H9 (cell line): ENCODE measurements at regions not wholly inside any gene's neighbourhood (a gene's known extent, or its start where the extent isn't known, plus 50 kb on each side); places are given as distances from the start of the nearest gene placed in this dataset.

Experiments
- DNase-seq: peaks from one replicate; pipeline ENCODE4 v3.0.0-alpha.2; 2017
- H2AFZ ChIP-seq: one replicate; pipeline ENCODE4 v1.6.1; 2013; ENCODE audit warnings: mild to moderate bottlenecking, low read length, control low read depth, moderate library complexity
- H2AK5ac ChIP-seq: 2 replicates; pipeline ENCODE4 v1.6.1; 2013; ENCODE audit warnings: low read length, control low read depth, mixed read lengths; ENCODE audit not compliant: insufficient read length
- H2BK120ac ChIP-seq: one replicate; pipeline ENCODE4 v1.6.1; 2013; ENCODE audit warnings: low read depth, mild to moderate bottlenecking, low read length, control low read depth, inconsistent platforms; ENCODE audit not compliant: poor library complexity, severe bottlenecking
- H2BK12ac ChIP-seq: 2 replicates; pipeline ENCODE4 v1.6.1; 2013; ENCODE audit warnings: low read length, control low read depth, mixed read lengths, low read depth; ENCODE audit not compliant: insufficient read length
- H2BK15ac ChIP-seq: 2 replicates; pipeline ENCODE4 v1.6.1; 2013; ENCODE audit warnings: low read depth, low read length, control low read depth
- H2BK20ac ChIP-seq: one replicate; pipeline ENCODE4 v1.6.1; 2013; ENCODE audit warnings: low read depth, mild to moderate bottlenecking, low read length, control low read depth, inconsistent platforms; ENCODE audit not compliant: poor library complexity, severe bottlenecking
- H2BK5ac ChIP-seq: 2 replicates; pipeline ENCODE4 v1.6.1; 2013; ENCODE audit warnings: low read length, control low read depth, mixed read lengths; ENCODE audit not compliant: insufficient read length
- H3K14ac ChIP-seq: 2 replicates; pipeline ENCODE4 v1.6.1; 2013; ENCODE audit warnings: low read length, control low read depth; ENCODE audit not compliant: insufficient read depth
- H3K18ac ChIP-seq: 2 replicates; pipeline ENCODE4 v1.6.1; 2013; ENCODE audit warnings: low read depth, mild to moderate bottlenecking, mixed read lengths, low read length, control low read depth; ENCODE audit not compliant: insufficient read length
- H3K23ac ChIP-seq: 2 replicates; pipeline ENCODE4 v1.6.1; 2013; ENCODE audit warnings: low read length, control low read depth, mixed read lengths, low read depth; ENCODE audit not compliant: insufficient read length
- H3K23me2 ChIP-seq: 2 replicates; pipeline ENCODE4 v1.6.1; 2013; ENCODE audit warnings: low read depth, mild to moderate bottlenecking, mixed read lengths, low read length, control low read depth; ENCODE audit not compliant: insufficient read length, poor library complexity, severe bottlenecking
- H3K27ac ChIP-seq: 2 replicates; pipeline ENCODE4 v1.5.1; 2013; ENCODE audit warnings: low read length, control low read depth, mixed read lengths, low read depth; ENCODE audit not compliant: insufficient read length
- H3K27me3 ChIP-seq: 2 replicates; pipeline ENCODE4 v1.6.1; 2013; ENCODE audit warnings: low read length, control low read depth, inconsistent platforms; ENCODE audit not compliant: insufficient read depth
- H3K4ac ChIP-seq: 2 replicates; pipeline ENCODE4 v1.6.1; 2013; ENCODE audit warnings: low read depth, mild to moderate bottlenecking, control low read depth, inconsistent platforms, low read length, moderate library complexity
- H3K4me1 ChIP-seq: 2 replicates; pipeline ENCODE4 v1.6.1; 2013; ENCODE audit warnings: low read length, control low read depth, inconsistent platforms; ENCODE audit not compliant: insufficient read depth
- H3K4me2 ChIP-seq: 2 replicates; pipeline ENCODE4 v1.6.1; 2013; ENCODE audit warnings: low read length, control low read depth, mixed read lengths; ENCODE audit not compliant: insufficient read length, insufficient read depth
- H3K56ac ChIP-seq: 2 replicates; pipeline ENCODE4 v1.6.1; 2013; ENCODE audit warnings: low read depth, mild to moderate bottlenecking, mixed read lengths, low read length, control low read depth; ENCODE audit not compliant: insufficient read length
- H3K79me1 ChIP-seq: 2 replicates; pipeline ENCODE4 v1.6.1; 2013; ENCODE audit warnings: low read depth, mild to moderate bottlenecking, moderate library complexity, low read length, control low read depth, inconsistent platforms; ENCODE audit not compliant: insufficient read depth, poor library complexity, severe bottlenecking
- H3K79me2 ChIP-seq: 2 replicates; pipeline ENCODE4 v1.6.1; 2013; ENCODE audit warnings: low read length, control low read depth, inconsistent platforms; ENCODE audit not compliant: insufficient read depth
- H3K9ac ChIP-seq: 2 replicates; pipeline ENCODE4 v1.6.1; 2013; ENCODE audit warnings: low read length, control low read depth, mixed read lengths; ENCODE audit not compliant: insufficient read length; ENCODE audit errors: extremely low read depth
- H3K9me3 ChIP-seq: one replicate; pipeline ENCODE4 v1.6.1; 2013; ENCODE audit warnings: low read depth, low read length, inconsistent platforms; ENCODE audit not compliant: control insufficient read depth
- H3T11ph ChIP-seq: one replicate; pipeline ENCODE4 v1.6.1; 2013; ENCODE audit warnings: mild to moderate bottlenecking, low read length, control low read depth, inconsistent platforms
- H4K20me1 ChIP-seq: one replicate; pipeline ENCODE4 v1.6.1; 2013; ENCODE audit not compliant: control insufficient read depth, insufficient read length, insufficient read depth
- H4K5ac ChIP-seq: 2 replicates; pipeline ENCODE4 v1.6.1; 2013; ENCODE audit warnings: low read depth, mild to moderate bottlenecking, mixed read lengths, low read length, control low read depth; ENCODE audit not compliant: insufficient read length
- H4K8ac ChIP-seq: replicated peaks from 2 replicates; pipeline ENCODE4 v1.6.1; 2013; ENCODE audit warnings: low read length, control low read depth, mixed read lengths, low read depth; ENCODE audit not compliant: insufficient read length
- H4K91ac ChIP-seq: 2 replicates; pipeline ENCODE4 v1.6.1; 2013; ENCODE audit warnings: low read depth, mild to moderate bottlenecking, moderate library complexity, mixed read lengths, low read length, control low read depth; ENCODE audit not compliant: insufficient read length
- H3K27ac Mint-ChIP-seq, 3 experiments: 2 replicates in 2 of 3; 3 replicates in 1 of 3; pipeline ENCODE4 v1.8.0; 2020 to 2021; ENCODE audit warnings: mixed read lengths in 3 of 3, mild to moderate bottlenecking in 1 of 3, moderate library complexity in 1 of 3
- H3K27me3 Mint-ChIP-seq: 2 replicates; pipeline ENCODE4 v1.8.0; 2021; ENCODE audit warnings: low read depth, mild to moderate bottlenecking, moderate library complexity, mixed read lengths
- H3K36me3 Mint-ChIP-seq, 3 experiments: 2 replicates in 2 of 3; 3 replicates in 1 of 3; pipeline ENCODE4 v1.8.0; 2020 to 2021; ENCODE audit warnings: low read depth in 3 of 3, mixed read lengths in 3 of 3; ENCODE audit not compliant: insufficient read depth in 1 of 3
- H3K4me1 Mint-ChIP-seq, 2 experiments: 2 replicates each; pipeline ENCODE4 v1.8.0; 2020; ENCODE audit warnings: mixed read lengths in 2 of 2
- H3K4me3 Mint-ChIP-seq, 2 experiments: 2 replicates in 1 of 2; 3 replicates in 1 of 2; pipeline ENCODE4 v1.8.0; 2020 to 2021; ENCODE audit warnings: mild to moderate bottlenecking in 2 of 2, mixed read lengths in 2 of 2, moderate library complexity in 1 of 2
- H3K9me3 Mint-ChIP-seq, 2 experiments: 2 replicates in 1 of 2; 3 replicates in 1 of 2; pipeline ENCODE4 v1.8.0; 2020; ENCODE audit warnings: mild to moderate bottlenecking in 2 of 2, mixed read lengths in 2 of 2, moderate library complexity in 1 of 2
- WGBS: extraction: QIAGEN DNeasy Blood & Tissue Kit; methylation state at CpG from one replicate; pipeline ENCODE4 v1.1.7; 2013; ENCODE audit warnings: missing lambda C conversion rate, low lambda C conversion rate, mixed read lengths; ENCODE audit not compliant: insufficient read length; ENCODE audit errors: extremely low coverage; 5-methylcytosine and 5-hydroxymethylcytosine counted together
- TF ChIP-seq, protein P1 (sequence below): fragments of 200-600 bp; sonication (generic); conservative IDR thresholded peaks from 3 replicates; pipeline ENCODE4 v1.8.0; 2021; ENCODE audit warnings: antibody characterized with exemption, mild to moderate bottlenecking

DNA sequence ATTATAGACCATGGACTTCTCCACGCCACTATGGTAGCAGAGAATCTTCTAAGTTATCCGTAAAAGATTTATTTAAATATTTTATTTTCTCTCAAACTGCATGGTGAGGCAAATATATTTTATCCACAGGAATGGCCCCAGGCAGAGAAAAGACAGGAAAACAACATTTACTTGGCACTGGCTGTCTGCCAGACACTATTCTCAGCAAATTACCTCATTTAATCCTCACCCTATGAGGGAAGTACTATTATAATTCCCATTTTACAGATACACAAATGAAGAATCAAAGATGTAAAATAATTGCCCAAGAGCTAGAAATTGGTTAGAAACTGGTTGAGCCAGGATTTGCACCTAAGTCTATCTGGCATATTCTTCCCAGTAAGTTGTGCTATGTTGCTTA, 361.4 kb upstream of the IL12A start:
- H2BK120ac ChIP-seq = no peak overlapping the region
- H2BK20ac ChIP-seq = no peak overlapping the region
- Mint-ChIP-seq H3K27ac (no peak overlapping the region), H3K27me3 (no peaks in the 10 kb centered on the region), H3K4me3 (no peak overlapping the region), H3K36me3 (no peaks in the 10 kb centered on the region), H3K9me3 (no peaks in the 10 kb centered on the region), H3K4me1 (peaks cover 3 to 11% of the 10 kb centered on the region in 2 experiments)
- H3K27me3 ChIP-seq = no peaks in the 10 kb centered on the region
- no peak overlapping the region for H4K8ac ChIP-seq
- H3K9ac ChIP-seq = no peak overlapping the region
- no peak overlapping the region for H2BK5ac ChIP-seq
- H4K20me1 ChIP-seq = no peaks in the 10 kb centered on the region
- H3K23me2 ChIP-seq = no peaks in the 10 kb centered on the region
- H3K9me3 ChIP-seq = no peaks in the 10 kb centered on the region
- peaks cover 5% of the 10 kb centered on the region; the same call in 1 of the 2 replicates for H3K4me1 ChIP-seq
- H4K91ac ChIP-seq = no peak overlapping the region
- H3K79me2 ChIP-seq = no peaks in the 10 kb centered on the region
- H3T11ph ChIP-seq = no peak overlapping the region
- H3K4ac ChIP-seq = no peak overlapping the region
- TF ChIP-seq, protein P1, sequence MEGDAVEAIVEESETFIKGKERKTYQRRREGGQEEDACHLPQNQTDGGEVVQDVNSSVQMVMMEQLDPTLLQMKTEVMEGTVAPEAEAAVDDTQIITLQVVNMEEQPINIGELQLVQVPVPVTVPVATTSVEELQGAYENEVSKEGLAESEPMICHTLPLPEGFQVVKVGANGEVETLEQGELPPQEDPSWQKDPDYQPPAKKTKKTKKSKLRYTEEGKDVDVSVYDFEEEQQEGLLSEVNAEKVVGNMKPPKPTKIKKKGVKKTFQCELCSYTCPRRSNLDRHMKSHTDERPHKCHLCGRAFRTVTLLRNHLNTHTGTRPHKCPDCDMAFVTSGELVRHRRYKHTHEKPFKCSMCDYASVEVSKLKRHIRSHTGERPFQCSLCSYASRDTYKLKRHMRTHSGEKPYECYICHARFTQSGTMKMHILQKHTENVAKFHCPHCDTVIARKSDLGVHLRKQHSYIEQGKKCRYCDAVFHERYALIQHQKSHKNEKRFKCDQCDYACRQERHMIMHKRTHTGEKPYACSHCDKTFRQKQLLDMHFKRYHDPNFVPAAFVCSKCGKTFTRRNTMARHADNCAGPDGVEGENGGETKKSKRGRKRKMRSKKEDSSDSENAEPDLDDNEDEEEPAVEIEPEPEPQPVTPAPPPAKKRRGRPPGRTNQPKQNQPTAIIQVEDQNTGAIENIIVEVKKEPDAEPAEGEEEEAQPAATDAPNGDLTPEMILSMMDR = no peak
- no peak overlapping the region for H4K5ac ChIP-seq
- DNase-seq = no peak
- WGBS = no CpG with 5 or more reads among the region's 2 CpGs
- no peak overlapping the region for H3K4me2 ChIP-seq
- no peak overlapping the region for H3K27ac ChIP-seq
- H2BK15ac ChIP-seq = no peak overlapping the region
- no peak overlapping the region for H2BK12ac ChIP-seq
- H3K56ac ChIP-seq = no peak overlapping the region
- H3K79me1 ChIP-seq = no peaks in the 10 kb centered on the region
- H3K18ac ChIP-seq = no peak overlapping the region
- no peak overlapping the region for H3K14ac ChIP-seq
- H2AK5ac ChIP-seq = no peak overlapping the region
- H3K23ac ChIP-seq = no peak overlapping the region
- H2AFZ ChIP-seq = no peak overlapping the region
